Stimulated activated CD4-positive, alpha-beta T cell treated with anti-CD3 and anti-CD28 coated beads, TNF-alpha, amount 100 ng/mL, for 48 hours (primary cell): ENCODE measurements at regions not wholly inside any gene's neighbourhood (a gene's known extent, or its start where the extent isn't known, plus 50 kb on each side); places are given as distances from the start of the nearest gene placed in this dataset.

ENCODE experiments used
- DNase-seq, 3 donors: peaks; one replicate each; pipeline ENCODE4 v3.0.0-alpha.2; 2020; ENCODE audit warnings: low read depth in 3 of 3

GRCh38 chr10:105647354-105647753 is 1006.3 kb downstream of the SORCS3 start:
- DNase-seq: no peak

DNA sequence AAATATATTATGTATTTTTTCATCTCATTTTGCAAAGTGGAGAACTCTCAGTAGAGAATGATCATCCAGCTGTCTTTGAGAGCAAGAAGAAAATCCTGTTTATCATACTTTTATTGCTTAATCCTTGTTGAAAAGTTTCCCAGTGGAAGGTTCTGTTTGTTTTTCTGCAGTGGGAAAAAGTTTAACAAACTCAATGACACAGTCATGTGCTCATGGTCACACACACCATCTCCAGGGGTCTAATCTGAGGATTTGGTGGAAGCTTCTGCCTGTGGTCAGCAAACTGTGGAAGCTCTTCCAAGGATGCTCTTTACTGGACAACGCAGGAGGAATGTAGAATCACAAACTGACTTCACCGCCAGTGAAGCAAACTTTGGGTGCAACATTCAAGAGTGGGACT is 1003.9 kb downstream of the SORCS3 start:
- no peak for DNase-seq

DNA sequence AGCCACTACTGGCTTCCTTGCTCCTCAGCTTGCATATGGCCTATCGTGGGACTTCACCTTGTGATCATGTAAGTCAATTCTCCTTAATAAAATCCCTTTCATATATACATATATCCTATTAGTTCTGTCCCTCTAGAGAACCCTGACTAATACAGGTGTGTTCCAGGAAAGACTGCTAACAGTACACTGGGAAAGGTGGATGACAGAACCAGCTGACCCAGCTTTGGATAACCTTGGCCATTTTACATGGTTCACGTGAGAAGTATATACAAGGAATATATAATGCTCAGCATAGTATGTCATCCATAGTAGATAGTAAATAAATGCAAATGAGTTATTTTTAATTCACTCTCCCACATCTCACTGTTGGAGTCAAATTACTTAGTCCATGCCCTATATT is 1003.5 kb downstream of the SORCS3 start:
- no peak for DNase-seq

- DNase-seq: no peak
Observed at GRCh38 chr10:105644091-105644490, 1003.0 kb downstream of the SORCS3 start.

DNA sequence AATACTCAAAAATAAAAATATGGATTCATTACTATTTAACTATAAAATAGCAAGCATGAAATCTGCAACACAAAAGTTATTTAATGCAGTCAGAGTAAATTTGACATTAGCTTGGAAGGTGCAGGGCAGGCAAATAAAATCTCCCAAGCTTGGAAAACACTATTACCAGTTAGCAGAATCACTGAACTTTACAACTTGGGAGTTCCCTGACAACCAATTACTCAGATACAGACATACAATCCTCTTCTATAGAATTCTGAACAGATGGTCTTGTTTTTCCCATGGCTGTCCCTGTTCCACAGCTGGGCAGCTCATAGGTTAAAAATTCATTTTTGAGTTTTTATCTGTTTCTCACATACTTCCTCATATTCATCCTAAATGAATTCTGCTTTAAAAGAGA is 1002.6 kb downstream of the SORCS3 start:
- DNase-seq: no peak

GRCh38 chr10:105634281-105634680 is 993.2 kb downstream of the SORCS3 start:
- DNase-seq: no peak

- DNase-seq: no peak
Observed at GRCh38 chr10:105615715-105616365, 974.8 kb downstream of the SORCS3 start.

DNA sequence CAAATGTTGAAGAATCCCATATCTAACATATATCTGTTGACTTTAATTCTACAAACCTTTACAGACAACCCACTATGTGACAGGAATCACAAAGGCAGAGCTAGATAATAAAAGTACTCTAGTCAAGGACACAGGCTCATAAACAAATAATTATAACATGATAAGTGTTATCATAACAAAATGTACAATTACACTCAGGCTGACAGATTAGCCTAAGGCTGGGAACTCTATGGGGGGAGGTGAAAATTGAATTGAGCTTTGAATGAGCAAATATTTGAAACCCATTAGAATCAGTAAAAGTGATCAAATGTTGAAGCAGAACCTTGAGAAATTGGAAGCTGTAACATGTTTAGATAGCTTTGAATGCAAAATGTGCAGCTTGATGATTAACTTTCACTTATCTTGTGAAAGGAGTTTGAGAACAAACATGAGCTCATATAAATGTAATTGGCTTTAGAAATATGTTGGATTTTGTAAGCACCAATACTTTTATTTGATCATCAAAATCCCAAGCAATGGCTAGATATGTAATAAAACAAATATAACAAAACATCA is 970.2 kb downstream of the SORCS3 start:
- no peak for DNase-seq

GRCh38 chr10:105609451-105609850 is 968.4 kb downstream of the SORCS3 start:
- no peak for DNase-seq

GRCh38 chr10:105605918-105606317 is 964.8 kb downstream of the SORCS3 start:
- DNase-seq: no peak

GRCh38 chr10:105605104-105605503 is 964.0 kb downstream of the SORCS3 start:
- no peak for DNase-seq

GRCh38 chr10:105598207-105598606 is 957.1 kb downstream of the SORCS3 start:
- DNase-seq: no peak

DNA sequence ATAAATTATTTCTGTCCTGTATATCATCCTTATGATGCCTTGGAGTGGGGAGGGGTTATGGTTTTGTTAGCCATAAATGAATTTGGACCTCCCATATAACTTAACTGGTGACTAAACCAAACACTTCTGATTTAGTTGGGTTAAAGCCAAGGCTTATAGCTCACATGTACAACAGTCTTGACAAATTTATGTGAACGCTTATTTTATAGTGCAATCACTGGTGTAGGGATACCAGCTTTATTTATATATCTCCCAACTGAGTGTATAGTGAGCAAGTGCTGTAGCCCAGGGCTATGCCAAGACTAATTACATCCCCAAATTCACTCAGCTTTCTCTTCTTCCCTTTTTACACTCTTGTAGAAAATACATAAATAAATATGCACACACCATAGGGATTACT is 956.2 kb downstream of the SORCS3 start:
- no peak for DNase-seq

- no peak for DNase-seq
Observed at GRCh38 chr10:105596749-105597148, 955.7 kb downstream of the SORCS3 start.

DNA sequence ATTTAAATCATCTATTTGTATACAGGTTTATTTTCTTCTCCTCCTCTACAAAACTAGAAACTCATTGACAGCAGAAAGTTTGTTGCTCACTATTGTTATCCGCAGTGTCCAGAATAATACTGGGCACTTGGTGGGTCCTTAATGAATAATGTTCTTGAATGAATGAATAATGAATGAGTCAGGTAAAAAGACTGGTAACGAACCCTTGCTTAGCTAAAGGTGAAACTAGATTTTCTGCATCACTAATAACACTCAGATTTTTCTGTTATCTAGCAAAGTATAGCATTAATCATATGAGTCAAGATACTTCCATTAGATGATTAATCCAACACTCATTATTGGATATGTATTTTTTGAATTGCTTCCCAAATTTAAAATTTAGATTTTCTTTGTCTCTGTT is 953.2 kb downstream of the SORCS3 start:
- DNase-seq: no peak

GRCh38 chr10:105592468-105592867 is 951.4 kb downstream of the SORCS3 start:
- DNase-seq: no peak

GRCh38 chr10:105586451-105587098 is 945.5 kb downstream of the SORCS3 start:
- no peak for DNase-seq

DNA sequence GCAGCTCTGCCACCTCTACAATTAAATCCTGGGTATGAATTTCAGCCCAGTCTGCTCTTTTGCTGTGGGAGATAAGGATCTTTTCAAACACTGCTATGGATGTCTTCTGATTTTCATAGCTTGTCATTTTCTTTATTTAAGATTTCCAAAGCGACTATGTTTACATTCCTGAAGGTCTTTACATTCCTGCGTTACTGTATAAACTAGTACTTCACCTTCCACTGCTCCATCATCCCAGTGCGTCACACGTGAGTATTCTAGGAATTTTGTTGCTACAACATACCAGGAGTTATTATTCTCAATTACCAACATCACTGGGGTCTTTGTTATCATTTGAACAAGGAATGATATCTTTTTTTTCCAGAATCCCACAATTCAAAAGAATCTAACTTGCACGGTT is 944.7 kb downstream of the SORCS3 start:
- no peak for DNase-seq

GRCh38 chr10:105585171-105585570 is 944.1 kb downstream of the SORCS3 start:
- DNase-seq: no peak

- DNase-seq: no peak
Observed at GRCh38 chr10:105579112-105579511, 938.0 kb downstream of the SORCS3 start.

GRCh38 chr10:105577865-105578607 is 936.9 kb downstream of the SORCS3 start:
- no peak for DNase-seq

- DNase-seq: no peak
Observed at GRCh38 chr10:105559333-105560097, 918.4 kb downstream of the SORCS3 start.
